GM18867 (cell line): ENCODE measurements at regions not wholly inside any gene's neighbourhood (a gene's known extent, or its start where the extent isn't known, plus 50 kb on each side); places are given as distances from the start of the nearest gene placed in this dataset.
"Not testable (repeated sequence)": the region's sequence is repeated elsewhere in the genome, so short reads cannot be mapped to it uniquely, and the experiment has no call there.

ENCODE experiments used
- ATAC-seq: cut with Tn5 transposase; IDR thresholded peaks from one replicate; pipeline ENCODE4 v1.9.1; 2021; ENCODE audit warnings: mild to moderate bottlenecking, moderate library complexity; ENCODE audit not compliant: unreplicated experiment

DNA sequence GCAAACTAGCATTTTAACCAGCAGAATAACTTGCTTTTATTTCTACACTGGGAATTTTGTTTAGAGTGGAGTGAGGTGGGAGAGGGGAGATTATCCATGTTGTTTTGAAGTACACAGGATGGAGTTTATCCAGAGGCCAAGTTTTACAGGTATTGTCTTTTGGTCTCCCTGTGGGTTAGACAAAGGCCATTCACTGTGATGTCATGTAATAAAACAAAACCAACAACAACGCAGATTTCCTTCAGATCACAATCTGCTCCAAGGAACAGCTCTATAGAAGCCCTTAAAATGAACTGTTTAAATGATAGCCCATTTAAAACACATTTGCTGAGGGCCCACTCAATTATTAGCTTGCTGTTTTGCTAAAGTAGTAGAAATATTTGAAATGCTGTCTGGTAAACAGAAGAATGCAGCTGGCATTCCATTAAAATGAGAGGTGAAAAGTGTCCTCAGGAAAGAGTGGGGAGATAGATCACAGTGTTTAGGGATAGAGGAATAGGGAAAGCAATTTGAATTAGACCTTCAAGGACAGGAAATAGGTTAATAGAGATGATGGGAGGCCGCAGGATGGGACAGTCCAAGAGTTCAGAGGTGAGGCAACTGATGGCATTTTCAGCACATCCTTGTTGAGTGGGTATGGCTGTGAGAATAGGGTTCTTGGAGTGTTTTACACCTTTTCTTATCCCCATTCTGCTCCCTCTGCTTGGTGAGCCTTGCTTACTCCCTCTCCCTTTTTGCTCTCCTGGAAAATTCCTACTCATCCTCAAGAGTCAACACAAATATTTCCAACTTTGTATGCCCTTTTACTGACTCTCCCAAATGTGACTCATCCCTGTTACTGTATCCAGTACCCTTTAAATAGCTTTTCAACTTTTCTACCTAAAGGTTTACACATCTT lies 140.1 kb upstream of the NR3C1 start:
- ATAC-seq: no peak

DNA sequence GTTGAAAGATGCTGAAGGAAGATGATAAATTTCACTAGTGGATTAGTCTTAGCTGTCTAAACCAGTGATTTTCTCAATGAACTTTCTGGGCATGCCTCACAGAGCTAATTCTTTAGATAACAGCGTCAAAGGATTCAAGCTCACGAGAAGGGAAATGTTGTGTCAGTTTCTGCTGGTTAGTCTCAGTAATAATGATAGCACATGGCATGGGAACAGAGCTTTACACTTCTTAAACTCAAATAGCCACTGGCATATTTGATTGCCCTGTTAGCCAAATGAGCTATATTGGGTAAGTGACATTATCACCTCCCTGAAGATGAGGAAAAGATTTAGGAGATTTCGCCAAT lies 139.3 kb upstream of the NR3C1 start:
- ATAC-seq: no peak

DNA sequence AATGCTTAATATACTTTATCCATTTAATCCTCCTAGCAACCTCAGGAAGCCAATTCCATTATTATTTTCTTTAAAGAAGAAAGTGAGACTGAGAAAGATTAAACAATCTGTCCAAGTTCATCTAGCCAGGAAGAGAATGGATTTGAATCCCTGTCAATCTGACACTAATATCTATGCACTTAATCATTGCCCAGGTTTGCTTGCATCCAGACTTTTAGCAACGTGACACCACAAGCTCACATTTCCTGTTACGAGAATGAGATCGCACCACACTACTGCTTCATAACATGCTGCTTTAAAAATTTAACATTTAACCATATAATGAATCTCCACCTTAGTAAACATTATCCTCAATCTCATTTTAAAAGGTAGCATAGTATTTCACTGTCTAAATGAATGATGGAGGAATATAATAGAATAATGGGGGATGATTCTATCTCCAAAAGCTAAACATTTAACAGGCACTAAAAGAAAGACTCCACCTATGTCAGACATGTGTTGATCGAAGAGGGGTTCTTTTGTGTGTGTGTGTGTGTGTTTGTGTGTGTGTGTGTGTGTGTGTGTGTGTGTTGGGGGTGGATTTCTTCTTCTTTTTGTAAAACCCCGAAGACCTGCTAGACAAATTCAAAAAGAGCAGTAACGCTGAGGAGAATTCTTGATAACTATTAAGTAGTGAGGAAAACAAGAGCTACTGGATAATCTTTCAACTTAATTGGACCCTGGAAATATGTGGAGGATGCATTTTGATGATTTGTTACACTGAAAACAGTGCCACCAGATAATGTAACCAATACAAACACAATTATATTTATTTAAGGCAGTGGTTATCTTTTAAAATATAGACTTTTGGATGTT lies 138.7 kb upstream of the NR3C1 start:
- no peak for ATAC-seq

DNA sequence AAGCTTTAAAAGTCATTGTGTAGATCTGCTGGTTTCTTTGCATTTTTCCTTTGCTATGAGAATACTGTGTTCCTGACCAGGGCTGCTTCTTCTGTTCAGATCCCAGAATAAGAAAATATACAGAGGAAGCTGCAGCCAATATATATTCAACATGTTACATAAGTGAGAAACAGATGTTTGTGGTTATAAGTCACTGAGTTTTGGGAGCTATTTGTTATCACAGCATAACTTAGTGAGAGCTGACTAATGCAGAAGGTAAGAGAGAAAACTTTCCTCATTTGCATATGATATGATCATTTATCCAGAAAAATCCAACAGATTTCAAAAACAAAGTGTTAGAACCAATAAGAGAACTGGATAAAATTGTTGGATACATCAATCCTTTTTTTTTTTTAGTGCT lies 136.3 kb upstream of the NR3C1 start:
- ATAC-seq: no peak

DNA sequence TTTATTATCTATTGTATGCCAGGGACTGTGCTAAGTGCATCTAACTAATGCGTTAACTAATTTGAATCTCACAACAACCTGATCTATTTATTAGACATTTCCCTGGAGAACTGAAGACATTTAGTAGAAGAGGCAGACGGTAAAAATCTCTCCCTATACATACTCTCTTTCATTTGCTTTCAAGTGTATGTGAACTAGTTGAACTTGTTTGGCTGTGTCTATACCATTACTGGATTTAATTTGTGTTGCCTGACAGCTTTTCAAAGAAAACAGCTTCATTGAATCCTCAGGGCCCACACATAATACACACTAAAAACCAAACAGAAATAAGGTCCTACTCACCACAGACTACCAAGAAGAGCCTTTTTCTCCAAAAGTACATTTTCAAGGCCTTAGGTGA lies 133.6 kb upstream of the NR3C1 start:
- ATAC-seq: no peak

DNA sequence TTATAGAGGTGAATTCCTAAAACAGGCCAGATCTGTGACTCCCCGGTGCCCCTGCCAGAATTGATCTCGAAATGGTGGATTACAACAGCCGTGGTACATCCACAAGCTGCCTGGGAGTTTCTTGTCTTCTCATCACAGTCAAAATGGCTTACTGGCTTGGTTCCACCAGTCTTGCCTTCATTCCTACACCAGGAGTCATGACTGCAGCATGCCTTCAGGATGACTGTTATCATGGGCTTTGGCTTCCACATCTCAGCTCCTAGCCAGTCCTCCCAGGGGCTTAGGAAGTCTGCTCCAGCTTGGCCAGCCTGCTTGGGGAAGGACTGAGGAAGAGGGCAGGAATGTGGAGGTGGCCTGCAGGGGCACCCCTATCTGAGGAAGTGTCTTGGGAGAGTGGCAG lies 132.9 kb upstream of the NR3C1 start:
- no peak for ATAC-seq

DNA sequence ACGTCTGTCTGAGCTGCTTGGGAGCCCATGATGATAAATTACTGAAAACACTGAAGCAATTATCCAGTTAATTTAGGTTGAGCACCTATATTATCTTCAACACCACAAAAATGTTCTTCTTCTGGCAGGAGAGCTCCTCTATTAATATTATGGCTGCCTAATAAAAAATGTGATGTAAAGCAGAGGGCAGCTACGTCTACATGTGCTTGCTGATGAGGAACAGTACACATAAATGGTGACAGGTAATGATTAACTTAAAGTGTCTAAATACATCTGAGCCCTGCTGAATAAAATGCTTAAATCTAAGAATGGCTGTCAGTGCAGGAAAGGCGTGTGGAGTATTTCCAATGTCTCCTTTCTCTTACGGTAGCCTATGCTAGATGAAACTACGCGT lies 131.3 kb upstream of the NR3C1 start:
- ATAC-seq: no peak

- ATAC-seq: no peak
Measured at GRCh38 chr5:143533978-143534760, 130.7 kb upstream of the NR3C1 start.

- ATAC-seq: no peak
Measured at GRCh38 chr5:143533475-143533874, 130.0 kb upstream of the NR3C1 start.

GRCh38 chr5:143527808-143528207 lies 124.3 kb upstream of the NR3C1 start:
- no peak for ATAC-seq

- ATAC-seq: no peak
Measured at GRCh38 chr5:143525176-143525575, 121.7 kb upstream of the NR3C1 start.

DNA sequence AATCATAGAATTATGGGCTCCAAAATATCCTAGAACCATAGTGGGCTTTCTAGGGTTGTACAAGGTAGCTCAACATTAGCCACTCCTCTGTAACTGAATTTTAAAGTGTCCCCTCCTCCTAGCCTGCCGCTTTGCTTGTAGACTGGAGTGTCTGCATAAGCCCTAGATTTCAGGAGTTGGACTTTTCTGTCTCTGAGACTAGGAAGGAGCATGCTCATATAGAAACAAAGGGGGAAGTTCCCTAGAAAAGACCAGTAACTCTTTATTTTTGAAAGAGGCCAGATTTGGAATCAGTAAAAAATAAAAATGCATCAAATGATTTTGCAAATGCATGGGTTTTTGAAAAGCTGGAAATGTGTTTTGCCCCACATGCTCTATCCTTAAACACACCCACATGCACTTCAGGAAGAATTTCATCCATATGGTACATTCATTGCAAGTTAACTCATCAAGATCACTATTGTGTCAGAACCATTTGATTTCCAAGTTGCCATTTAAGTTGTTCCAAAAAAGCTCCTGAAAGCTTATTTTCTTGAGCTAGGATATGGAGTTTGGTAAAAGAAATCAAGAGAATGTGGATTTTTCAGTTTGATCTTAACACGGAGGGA lies 121.0 kb upstream of the NR3C1 start:
- no peak for ATAC-seq

GRCh38 chr5:143521846-143522400 lies 118.4 kb upstream of the NR3C1 start:
- no peak for ATAC-seq

GRCh38 chr5:143521141-143521540 lies 117.7 kb upstream of the NR3C1 start:
- ATAC-seq: no peak

DNA sequence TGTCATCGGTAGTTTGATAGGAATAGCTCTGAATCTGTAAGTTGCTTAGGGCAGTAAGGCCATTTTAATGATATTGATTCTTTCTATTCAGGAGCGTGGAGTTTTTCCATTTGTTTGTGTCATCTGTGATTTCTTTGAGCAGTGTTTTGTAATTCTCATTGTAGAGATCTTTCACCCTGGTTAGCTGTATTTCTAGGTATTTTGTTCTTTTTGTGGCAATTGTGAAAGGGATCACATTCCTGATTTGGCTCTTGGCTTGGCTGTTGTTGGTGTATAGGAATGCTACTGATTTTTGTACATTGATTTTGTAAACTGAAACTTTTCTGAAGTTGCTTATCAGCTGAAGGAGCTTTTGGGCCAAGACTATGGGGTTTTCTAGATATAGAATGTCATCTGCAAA lies 115.7 kb upstream of the NR3C1 start:
- ATAC-seq: not testable (repeated sequence)

DNA sequence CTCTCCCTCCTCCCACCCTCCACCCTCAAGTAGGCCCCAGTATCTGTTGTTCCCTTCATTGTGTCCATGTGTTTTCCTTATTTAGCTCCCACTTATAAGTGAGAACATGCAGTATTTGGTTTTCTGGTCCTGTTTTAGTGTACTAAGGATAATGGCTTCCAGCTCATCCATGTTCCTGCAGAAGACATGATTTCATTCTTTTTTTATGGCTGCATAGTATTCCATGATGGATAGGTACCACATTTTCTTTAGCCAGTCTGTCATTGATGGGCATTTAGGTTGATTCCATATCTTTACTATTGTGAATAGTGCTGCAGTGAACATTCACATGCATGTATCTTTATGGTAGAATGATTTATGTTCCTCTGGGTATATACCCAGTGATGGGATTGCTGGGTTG lies 114.3 kb upstream of the NR3C1 start:
- ATAC-seq: not testable (repeated sequence)

DNA sequence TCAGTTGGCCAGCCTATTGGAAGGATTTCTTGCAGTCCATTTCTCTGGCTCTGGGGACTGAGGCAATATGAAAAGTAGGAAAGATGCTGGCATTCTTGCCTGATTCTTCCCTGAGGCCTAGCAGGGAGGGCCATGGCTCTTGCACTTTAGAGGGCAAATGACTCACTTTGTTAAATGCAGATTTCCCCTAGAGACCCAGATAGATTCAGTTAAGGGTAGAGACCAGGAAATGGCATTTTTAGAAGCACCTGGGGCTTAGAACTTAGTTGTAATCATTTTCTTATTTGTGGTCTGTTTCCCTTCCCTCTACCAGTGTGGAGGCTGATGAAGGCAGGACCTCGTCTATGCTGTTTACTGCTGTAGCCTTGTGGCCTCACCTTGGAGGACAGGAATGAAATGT lies 112.8 kb upstream of the NR3C1 start:
- no peak for ATAC-seq

- no peak for ATAC-seq
Measured at GRCh38 chr5:143515829-143516228, 112.3 kb upstream of the NR3C1 start.

DNA sequence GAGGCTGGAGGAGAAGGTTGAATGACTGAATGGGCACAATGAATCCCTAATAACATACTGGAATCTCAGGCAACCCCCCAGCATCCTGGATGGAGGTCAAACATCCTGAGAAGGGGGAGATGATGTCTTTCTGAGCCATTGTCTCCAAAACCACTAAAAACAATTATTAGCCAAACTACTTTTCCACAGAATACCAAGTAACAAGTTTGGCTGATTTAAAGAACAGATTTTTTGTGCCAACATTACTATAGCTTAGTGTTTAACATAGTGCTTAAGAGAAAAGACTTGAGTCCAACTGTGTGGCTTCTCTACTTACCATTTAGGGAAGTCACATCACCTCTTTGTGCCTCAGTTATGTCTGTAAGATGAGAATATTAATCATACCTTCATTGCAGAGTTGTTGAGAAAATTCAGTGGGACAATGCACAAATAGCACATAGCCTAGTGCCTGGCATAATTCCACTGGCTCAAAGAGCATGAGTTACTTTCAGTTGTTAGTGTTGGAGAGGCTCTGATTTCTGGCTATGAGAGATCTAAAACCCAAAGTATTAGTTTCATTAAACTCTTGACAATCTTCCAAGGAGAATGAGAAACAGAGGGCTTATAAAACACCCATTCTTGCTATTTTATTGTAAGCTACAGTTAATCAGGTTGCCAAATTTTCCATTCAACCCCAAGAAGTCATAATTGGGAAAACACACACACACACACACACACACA lies 111.3 kb upstream of the NR3C1 start:
- ATAC-seq: no peak

- ATAC-seq: no peak
Measured at GRCh38 chr5:143513720-143514119, 110.2 kb upstream of the NR3C1 start.
